Esophagus muscularis mucosa (tissue), 4 donors: ENCODE measurements at regions not wholly inside any gene's neighbourhood (a gene's known extent, or its start where the extent isn't known, plus 50 kb on each side); places are given as distances from the start of the nearest gene placed in this dataset.
"Not testable (repeated sequence)": the region's sequence is repeated elsewhere in the genome, so short reads cannot be mapped to it uniquely, and the experiment has no call there.

ENCODE experiments used
- DNase-seq: peaks from one replicate; pipeline ENCODE4 v3.0.0-alpha.2; 2017; ENCODE audit errors: extremely low spot score
- H3K27ac ChIP-seq, 4 donors: fragments of 200-600 bp; sonication (generic); replicated peaks in 1 of 4; 1 replicate in 3 of 4; 2 replicates in 1 of 4; pipeline ENCODE4 v1.5.1; 2016 to 2019; ENCODE audit warnings: mild to moderate bottlenecking in 1 of 4
- H3K27me3 ChIP-seq, 4 donors: fragments of 200-600 bp; sonication (generic); one replicate each; pipeline versions ENCODE4 v1.5.1 to v1.6.0; 2016 to 2019
- H3K36me3 ChIP-seq, 4 donors: fragments of 200-600 bp; sonication (generic); one replicate each; pipeline ENCODE4 v1.5.1; 2016 to 2019
- H3K4me1 ChIP-seq, 4 donors: fragments of 200-600 bp; sonication (generic); one replicate each; pipeline ENCODE4 v1.5.1; 2016 to 2019
- H3K4me3 ChIP-seq, 4 donors: fragments of 200-600 bp; sonication (generic); 1 replicate in 2 of 4; 2 replicates in 2 of 4; pipeline ENCODE4 v1.5.1; 2016 to 2019; ENCODE audit warnings: mild to moderate bottlenecking in 4 of 4, moderate library complexity in 1 of 4
- H3K9me3 ChIP-seq, 4 donors: fragments of 200-600 bp; sonication (generic); 1 replicate in 3 of 4; 2 replicates in 1 of 4; pipeline ENCODE4 v1.5.1; 2016 to 2019
- CTCF ChIP-seq, 3 experiments: fragments of 200-600 bp in 2 of 3; fragments of 450-650 bp in 1 of 3; sonication (generic) in 2 of 3; IDR thresholded peaks; one replicate each; pipeline ENCODE4 v1.5.1; 2017 to 2019; ENCODE audit warnings: antibody characterized with exemption in 3 of 3, mild to moderate bottlenecking in 2 of 3, moderate library complexity in 1 of 3
- EP300 ChIP-seq: sonication (generic); formaldehyde crosslinking; IDR thresholded peaks from one replicate; pipeline ENCODE4 v1.6.1; 2017; ENCODE audit warnings: antibody characterized with exemption
- POLR2A ChIP-seq: fragments of 450-650 bp; IDR thresholded peaks from one replicate; pipeline ENCODE4 v1.6.1; 2017; ENCODE audit warnings: antibody characterized with exemption, moderate library complexity, mild to moderate bottlenecking, low read depth
- POLR2AphosphoS5 ChIP-seq, 2 donors: sonication (generic); formaldehyde crosslinking; IDR thresholded peaks; one replicate each; pipeline ENCODE4 v1.6.1; 2017; ENCODE audit warnings: antibody characterized with exemption in 2 of 2
- WGBS: methylation state at CpG from one replicate; pipeline ENCODE4 v1.1.5; 2018; 5-methylcytosine and 5-hydroxymethylcytosine counted together
- intact Hi-C: fragments of 100-400 bp; cut with DNase I; formaldehyde crosslinking; loops from one replicate; pipeline ENCODE4 v1.15.1; 2023
- small RNA-seq, 3 donors: library from RNA; depleted of rRNA; stranded (forward); fragments of <200 nt; gene quantifications; one replicate each; pipeline ENCODE3, GENCODE V24; 2016

GRCh38 chr7:29749701-29750321 lies 56.5 kb upstream of the WIPF3 start:
- intact Hi-C loops, result loop anchor here (2.0 kb wide), 1 partner anchor 171 kb away; no protein-coding TSS in a partner anchor
- Histone ChIP-seq H3K4me3 (no peak overlapping the region), H3K27me3 (no peaks in the 10 kb centered on the region), H3K9me3 (no peaks in the 10 kb centered on the region), H3K4me1 (peaks cover 0 to 7% (median 5%) of the 10 kb centered on the region in 4 donors), H3K36me3 (no peaks in the 10 kb centered on the region), H3K27ac (no peak overlapping the region)
- DNase-seq, result no peak
- whole genome bisulfite sequencing, result 91% methylated on average over 7 of the region's 7 CpGs
- TF ChIP-seq POLR2A, result no peak
- TF ChIP-seq POLR2AphosphoS5 (IDR thresholded peaks at IDR 0.05), result no peak

GRCh38 chr7:29750373-29750940 lies 55.9 kb upstream of the WIPF3 start:
- H3K9me3 ChIP-seq, DNase-seq, intact Hi-C loops, H3K27me3 ChIP-seq, H3K4me3 ChIP-seq, H3K4me1 ChIP-seq, H3K27ac ChIP-seq, H3K36me3 ChIP-seq: not testable (repeated sequence)
- 53% methylated on average over 4 of the region's 4 CpGs for WGBS

GRCh38 chr7:29751012-29751411 lies 55.3 kb upstream of the WIPF3 start:
- H3K4me3 ChIP-seq, H3K4me1 ChIP-seq, H3K27ac ChIP-seq, DNase-seq, H3K27me3 ChIP-seq, H3K36me3 ChIP-seq, intact Hi-C loops, H3K9me3 ChIP-seq: not testable (repeated sequence)
- WGBS, result 97% methylated on average over 4 of the region's 4 CpGs

- no peak overlapping the region for H3K27ac ChIP-seq
- 82% methylated on average over 6 of the region's 6 CpGs for WGBS
- no peaks in the 10 kb centered on the region for H3K4me1 ChIP-seq
- no peak for DNase-seq
- no peaks in the 10 kb centered on the region for H3K27me3 ChIP-seq
- H3K4me3 ChIP-seq, result no peak overlapping the region
- TF ChIP-seq CTCF (IDR thresholded peaks at IDR 0.05) (no peak), EP300 (no peak), POLR2A (no peak), POLR2AphosphoS5 (IDR thresholded peaks at IDR 0.05) (no peak)
- no peaks in the 10 kb centered on the region for H3K9me3 ChIP-seq
- intact Hi-C loops, result no loop called here
- H3K36me3 ChIP-seq, result no peaks in the 10 kb centered on the region
Measured at GRCh38 chr7:29754874-29755490, 51.3 kb upstream of the WIPF3 start.

Small RNA genes lying in the stretch of these regions (small RNA-seq; reads per million reads assigned to genes)
- 0 to 0.08 (median 0) reads per million in 3 donors for gene MIR550A3
- gene TMSB4XP3, result 0 reads per million in 3 donors
